ENCODE measurements at regions not wholly inside any gene's neighbourhood (a gene's known extent, or its start where the extent isn't known, plus 50 kb on each side); places are given as distances from the start of the nearest gene placed in this dataset.

- H3K4me1 ChIP-seq: no peaks in the 10 kb centered on the region
- TF ChIP-seq POLR2A (IDR thresholded peaks at IDR 0.05): no peak
- TF ChIP-seq, protein P1, sequence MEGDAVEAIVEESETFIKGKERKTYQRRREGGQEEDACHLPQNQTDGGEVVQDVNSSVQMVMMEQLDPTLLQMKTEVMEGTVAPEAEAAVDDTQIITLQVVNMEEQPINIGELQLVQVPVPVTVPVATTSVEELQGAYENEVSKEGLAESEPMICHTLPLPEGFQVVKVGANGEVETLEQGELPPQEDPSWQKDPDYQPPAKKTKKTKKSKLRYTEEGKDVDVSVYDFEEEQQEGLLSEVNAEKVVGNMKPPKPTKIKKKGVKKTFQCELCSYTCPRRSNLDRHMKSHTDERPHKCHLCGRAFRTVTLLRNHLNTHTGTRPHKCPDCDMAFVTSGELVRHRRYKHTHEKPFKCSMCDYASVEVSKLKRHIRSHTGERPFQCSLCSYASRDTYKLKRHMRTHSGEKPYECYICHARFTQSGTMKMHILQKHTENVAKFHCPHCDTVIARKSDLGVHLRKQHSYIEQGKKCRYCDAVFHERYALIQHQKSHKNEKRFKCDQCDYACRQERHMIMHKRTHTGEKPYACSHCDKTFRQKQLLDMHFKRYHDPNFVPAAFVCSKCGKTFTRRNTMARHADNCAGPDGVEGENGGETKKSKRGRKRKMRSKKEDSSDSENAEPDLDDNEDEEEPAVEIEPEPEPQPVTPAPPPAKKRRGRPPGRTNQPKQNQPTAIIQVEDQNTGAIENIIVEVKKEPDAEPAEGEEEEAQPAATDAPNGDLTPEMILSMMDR (IDR thresholded peaks at IDR 0.05): no peak
- H3K27me3 ChIP-seq: no peaks in the 10 kb centered on the region
- no peaks in the 10 kb centered on the region for H3K9me3 ChIP-seq
- H3K27ac ChIP-seq: no peak overlapping the region
- H3K4me3 ChIP-seq: no peak overlapping the region
- DNase-seq: no peak
- H3K36me3 ChIP-seq: no peaks in the 10 kb centered on the region
Measured at GRCh38 chr2:225190987-225191386, 148.7 kb upstream of the DOCK10 start.

- Histone ChIP-seq H3K4me1 (no peaks in the 10 kb centered on the region), H3K4me3 (no peak overlapping the region), H3K27ac (no peak overlapping the region), H3K36me3 (no peaks in the 10 kb centered on the region), H3K9me3 (no peaks in the 10 kb centered on the region), H3K27me3 (no peaks in the 10 kb centered on the region)
- TF ChIP-seq, protein P1 (IDR thresholded peaks at IDR 0.05): no peak
- no peak for TF ChIP-seq POLR2A (IDR thresholded peaks at IDR 0.05)
- DNase-seq: no peak
Measured at GRCh38 chr2:225184948-225185347, 142.7 kb upstream of the DOCK10 start.

DNA sequence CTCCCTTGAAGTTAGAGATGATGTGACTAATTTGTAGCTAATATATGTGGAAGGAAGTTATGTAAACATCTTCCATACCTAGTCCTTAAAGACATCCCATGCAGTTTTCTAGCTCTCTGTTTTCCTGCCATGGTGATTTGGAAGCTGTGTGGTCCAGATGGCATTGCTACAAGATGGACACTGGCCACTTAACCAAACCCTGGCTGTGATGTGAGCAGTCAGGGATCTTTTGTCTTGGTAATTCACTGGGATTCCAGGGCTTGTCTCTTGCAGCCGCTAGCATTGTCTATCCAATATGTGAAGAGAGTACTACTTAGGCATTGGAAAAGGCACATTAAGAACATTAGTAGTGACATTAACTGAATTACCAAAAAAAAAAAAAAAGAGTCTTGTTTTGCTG lies 139.9 kb upstream of the DOCK10 start:
- no peak for DNase-seq
- Histone ChIP-seq H3K27me3 (no peaks in the 10 kb centered on the region), H3K4me1 (no peaks in the 10 kb centered on the region), H3K36me3 (no peaks in the 10 kb centered on the region), H3K27ac (no peak overlapping the region), H3K4me3 (no peak overlapping the region), H3K9me3 (no peaks in the 10 kb centered on the region)
- TF ChIP-seq, protein P1 (IDR thresholded peaks at IDR 0.05): no peak
- TF ChIP-seq POLR2A (IDR thresholded peaks at IDR 0.05): no peak

DNA sequence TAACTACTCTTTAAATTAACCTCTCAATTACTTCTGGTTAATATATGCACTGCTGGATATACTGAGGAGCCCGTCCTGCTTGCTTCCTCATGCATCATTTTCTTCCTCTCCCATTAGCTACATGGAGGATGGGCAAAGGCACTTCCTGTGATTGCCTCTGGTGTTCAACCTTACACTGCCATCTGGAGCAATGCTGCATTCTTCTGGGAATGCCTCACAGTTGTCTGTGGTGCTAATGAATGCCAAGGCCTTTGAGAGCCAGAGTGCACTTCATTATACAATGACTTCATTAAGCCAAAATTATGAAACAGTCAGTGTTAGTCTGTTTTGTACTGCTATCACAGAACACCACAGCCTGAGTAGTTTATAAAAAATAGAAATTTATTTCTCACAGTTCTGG lies 134.8 kb upstream of the DOCK10 start:
- no peak for DNase-seq

DNA sequence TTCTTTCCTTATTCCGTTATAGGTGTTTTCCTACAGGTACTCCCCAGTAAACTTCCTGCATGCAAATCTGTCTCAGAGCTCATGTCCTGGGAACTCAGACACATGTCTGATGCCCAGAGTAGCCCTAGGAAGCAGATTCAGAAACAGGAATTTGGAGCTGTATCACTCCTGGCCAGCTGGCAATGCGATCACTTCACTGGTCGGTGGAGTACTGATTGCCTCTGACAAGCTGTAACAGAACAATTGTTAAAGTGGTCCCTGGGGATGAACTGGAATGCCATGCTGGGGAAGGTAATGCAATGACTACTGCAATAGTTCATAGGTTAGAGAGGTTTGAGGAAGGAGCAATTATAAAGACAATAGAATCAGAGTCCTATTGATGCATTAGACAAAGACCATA lies 131.6 kb upstream of the DOCK10 start:
- no peaks in the 10 kb centered on the region for H3K27me3 ChIP-seq
- no peak overlapping the region for H3K27ac ChIP-seq
- no peak overlapping the region for H3K4me3 ChIP-seq
- no peaks in the 10 kb centered on the region for H3K9me3 ChIP-seq
- TF ChIP-seq, protein P1 (IDR thresholded peaks at IDR 0.05): no peak
- no peak for TF ChIP-seq POLR2A (IDR thresholded peaks at IDR 0.05)
- no peaks in the 10 kb centered on the region for H3K36me3 ChIP-seq
- no peaks in the 10 kb centered on the region for H3K4me1 ChIP-seq
- DNase-seq: no peak

More for the DNA sequence above, 134.8 kb upstream of the DOCK10 start:
- H3K4me1 ChIP-seq: no peaks in the 10 kb centered on the region
- H3K27me3 ChIP-seq: no peaks in the 10 kb centered on the region
- H3K27ac ChIP-seq: no peak overlapping the region
- H3K36me3 ChIP-seq: no peaks in the 10 kb centered on the region
- TF ChIP-seq POLR2A (IDR thresholded peaks at IDR 0.05): no peak
- TF ChIP-seq, protein P1 (IDR thresholded peaks at IDR 0.05): no peak
- H3K9me3 ChIP-seq: no peaks in the 10 kb centered on the region
- no peak overlapping the region for H3K4me3 ChIP-seq

- Histone ChIP-seq H3K9me3 (no peaks in the 10 kb centered on the region), H3K27ac (no peak overlapping the region), H3K27me3 (no peaks in the 10 kb centered on the region), H3K36me3 (no peaks in the 10 kb centered on the region), H3K4me3 (no peak overlapping the region), H3K4me1 (no peaks in the 10 kb centered on the region)
- no peak for TF ChIP-seq POLR2A (IDR thresholded peaks at IDR 0.05)
- TF ChIP-seq, protein P1 (IDR thresholded peaks at IDR 0.05): no peak
- no peak for DNase-seq
Measured at GRCh38 chr2:225171350-225171749, 129.1 kb upstream of the DOCK10 start.
